GM12878 (cell line): ENCODE measurements at regions not wholly inside any gene's neighbourhood (a gene's known extent, or its start where the extent isn't known, plus 50 kb on each side); places are given as distances from the start of the nearest gene placed in this dataset.
A peak's percentile ranks its signal among the peaks of the same experiment; 100 is the strongest.

Experiments
- ATAC-seq: fragments of 200-7000 bp; cut with Tn5 transposase; 3 replicates; pipeline ENCODE4 v1.9.1; 2020; ENCODE audit warnings: mild to moderate bottlenecking, moderate library complexity
- BruUV-seq: library from RNA; stranded (reverse); fragments of 400-500 nt; replicated peaks from 2 replicates; lab custom pipeline; 2021; lab: Mats Ljungman, UMichigan
- CTCF ChIA-PET: fragments of 300-600 bp; sonication (Branson Sonifier 250); formaldehyde crosslinking; extraction: SDS; loops from one replicate; lab custom pipeline; 2021; ENCODE audit warnings: inconsistent platforms; lab: Yijun Ruan, JAX
- POLR2A ChIA-PET: fragments of 350-600 bp; formaldehyde crosslinking; extraction: SDS; loops from one replicate; lab custom pipeline; 2021; ENCODE audit warnings: inconsistent platforms; lab: Charles Lee
- RAD21 ChIA-PET: fragments of 300-600 bp; sonication (Branson Sonifier 250); formaldehyde crosslinking; loops from one replicate; lab custom pipeline; 2023; ENCODE audit warnings: antibody characterized with exemption; ENCODE audit not compliant: unreplicated experiment; lab: Charles Lee
- SMC1A ChIA-PET: fragments of 300-600 bp; sonication (Branson Sonifier 250); formaldehyde crosslinking; loops from one replicate; lab custom pipeline; 2023; ENCODE audit not compliant: unreplicated experiment, uncharacterized antibody; lab: Charles Lee
- DNase-seq: peaks from one replicate; pipeline ENCODE4 v3.0.0-alpha.2; 2011; ENCODE audit warnings: low read depth, low spot score
- FAIRE-seq: peaks from 3 replicates; lab custom pipeline; 2011; peaks lifted over from hg19 to GRCh38; lab: Jason Lieb, UNC
- H2AFZ ChIP-seq: 2 replicates; pipeline ENCODE4 v1.6.0; 2011; ENCODE audit warnings: low read depth, low read length, control low read depth; ENCODE audit not compliant: control insufficient read depth
- H3K27ac ChIP-seq: 2 replicates; pipeline ENCODE4 v1.5.1; 2011; ENCODE audit warnings: control low read depth; ENCODE audit not compliant: control insufficient read depth, insufficient read depth
- H3K27me3 ChIP-seq, 2 experiments: replicated peaks in 1 of 2; 2 replicates each; pipeline versions ENCODE4 v1.6.0 to v1.6.1; 2011; ENCODE audit warnings: low read length in 1 of 2; ENCODE audit not compliant: control insufficient read depth in 2 of 2, insufficient read depth in 2 of 2
- H3K36me3 ChIP-seq, 2 experiments: 2 replicates each; pipeline ENCODE4 v1.5.1; 2011; ENCODE audit warnings: low read length in 1 of 2; ENCODE audit not compliant: control insufficient read depth in 2 of 2, insufficient read depth in 2 of 2
- H3K4me1 ChIP-seq: 2 replicates; pipeline ENCODE4 v1.6.1; 2011; ENCODE audit warnings: mild to moderate bottlenecking, low read length, moderate library complexity, mixed read lengths; ENCODE audit not compliant: control insufficient read depth, insufficient read depth
- H3K4me2 ChIP-seq: 2 replicates; pipeline ENCODE4 v1.6.0; 2011; ENCODE audit warnings: control low read depth; ENCODE audit not compliant: control insufficient read depth, insufficient read depth
- H3K4me3 ChIP-seq: fragments of 200-600 bp; sonication (generic); 2 replicates; pipeline ENCODE4 v1.5.1; 2016
- H3K79me2 ChIP-seq: 2 replicates; pipeline ENCODE4 v1.6.0; 2011; ENCODE audit warnings: low read length; ENCODE audit not compliant: control insufficient read depth, insufficient read depth
- H3K9ac ChIP-seq: 2 replicates; pipeline ENCODE4 v1.8.0; 2011; ENCODE audit warnings: low read length, control low read depth, mixed read lengths; ENCODE audit not compliant: control insufficient read depth, insufficient read depth
- H3K9me3 ChIP-seq: replicated peaks from 3 replicates; pipeline ENCODE4 v1.5.1; 2011; ENCODE audit warnings: mild to moderate bottlenecking, low read length; ENCODE audit not compliant: control insufficient read depth, insufficient read depth
- H4K20me1 ChIP-seq: 2 replicates; pipeline ENCODE4 v1.6.0; 2011; ENCODE audit not compliant: control insufficient read depth, insufficient read depth
- BCLAF1 ChIP-seq: fragments of 450-650 bp; IDR thresholded peaks from 2 replicates; pipeline ENCODE4 v1.6.1; 2017; ENCODE audit warnings: antibody characterized with exemption, mild to moderate bottlenecking, moderate library complexity
- CTCF ChIP-seq, 3 experiments: IDR thresholded peaks in 2 of 3; conservative IDR thresholded peaks in 1 of 3; 2 replicates each; pipeline ENCODE4 v1.5.1; 2011; ENCODE audit warnings: low read depth in 3 of 3, low read length in 3 of 3, mild to moderate bottlenecking in 3 of 3, control low read depth in 2 of 3, moderate library complexity in 2 of 3, inconsistent platforms in 1 of 3, mixed read lengths in 1 of 3; ENCODE audit not compliant: control insufficient read depth in 2 of 3, insufficient read depth in 1 of 3; ENCODE audit errors: extremely low read depth in 1 of 3
- ELK1 ChIP-seq: IDR thresholded peaks from 2 replicates; pipeline ENCODE4 v1.6.1; 2012; ENCODE audit warnings: low read depth, low read length, improper control_type of control experiment
- ETV6 ChIP-seq, 2 experiments: fragments of 450-650 bp in 1 of 2; IDR thresholded peaks in 1 of 2; conservative IDR thresholded peaks in 1 of 2; 2 replicates each; pipeline ENCODE4 v1.6.1; 2014; ENCODE audit warnings: antibody characterized with exemption in 1 of 2, borderline replicate concordance in 1 of 2, low read depth in 1 of 2, mild to moderate bottlenecking in 1 of 2, moderate library complexity in 1 of 2
- FOXK2 ChIP-seq: fragments of 450-650 bp; IDR thresholded peaks from 2 replicates; pipeline ENCODE4 v1.6.1; 2017; ENCODE audit warnings: mild to moderate bottlenecking, moderate library complexity
- HDAC2 ChIP-seq: fragments of 200-600 bp; sonication (generic); IDR thresholded peaks from 2 replicates; pipeline ENCODE4 v1.6.1; 2017
- NFYA ChIP-seq: IDR thresholded peaks from 2 replicates; pipeline ENCODE4 v1.6.1; 2011; ENCODE audit warnings: low read depth, mild to moderate bottlenecking, low read length, improper control_type of control experiment, borderline replicate concordance
- NR2F1 ChIP-seq: fragments of 450-650 bp; conservative IDR thresholded peaks from 2 replicates; pipeline ENCODE4 v1.6.1; 2017; ENCODE audit warnings: mild to moderate bottlenecking
- TCF12 ChIP-seq: IDR thresholded peaks from 2 replicates; pipeline ENCODE4 v1.6.1; 2011; ENCODE audit warnings: low read depth, mild to moderate bottlenecking, low read length
- ZBED1 ChIP-seq: IDR thresholded peaks from 2 replicates; pipeline ENCODE4 v1.6.1; 2016; ENCODE audit warnings: borderline replicate concordance
- WGBS: methylation state at CpG from one replicate; pipeline ENCODE4 v1.1.6; 2016; ENCODE audit warnings: low lambda C conversion rate; ENCODE audit not compliant: insufficient replicate concordance, insufficient coverage; ENCODE audit errors: missing lambda C conversion rate; 5-methylcytosine and 5-hydroxymethylcytosine counted together
- in situ Hi-C: fragments of 300-500 bp; cut with MboI; formaldehyde crosslinking; loops from 9 replicates; pipeline ENCODE4 v1.14.3; 2018; ENCODE audit warnings: mixed read lengths
- intact Hi-C: fragments of 100-400 bp; cut with micrococcal nuclease; formaldehyde crosslinking; loops from one replicate; pipeline ENCODE4 v1.14.2; 2022; ENCODE audit not compliant: unreplicated experiment

GRCh38 chr13:31947105-31947504 is 84.5 kb upstream of the FRY start (continued):
- TF ChIP-seq BCLAF1 = no peak
- TF ChIP-seq, all 136 proteins: peak for 3

- POLR2A ChIA-PET = no interaction called here
- RAD21 ChIA-PET = interaction anchor here (4.8 kb wide), 1 partner anchor 37 kb away, joined by 26 read pairs; no protein-coding TSS in a partner anchor
- Histone ChIP-seq H3K4me2 (0 out of 2 replicates have a peak overlapping the region, but pooled peaks have one; percentile 14), H3K27ac (no peak overlapping the region), H3K4me1 (peaks cover 22% of the 10 kb centered on the region), H3K9ac (no peak overlapping the region), H2AFZ (no peak overlapping the region), H4K20me1 (no peaks in the 10 kb centered on the region), H3K36me3 (no peaks in the 10 kb centered on the region), H3K27me3 (no peaks in the 10 kb centered on the region), H3K4me3 (no peak overlapping the region), H3K79me2 (no peaks in the 10 kb centered on the region), H3K9me3 (no peaks in the 10 kb centered on the region; the same call in 2 of the 3 replicates)
- intact Hi-C loops = no loop called here
- ATAC-seq = no peak
- in situ Hi-C loops = no loop called here
- no TSS peak for BruUV-seq
- CTCF ChIA-PET = interaction anchor here (1.0 to 3.0 kb wide), 8 partner anchors 19 to 368 kb away, joined by 3 to 18 read pairs (median 4); partner anchors contain the start of genes BRCA2 and ZAR1L
- SMC1A ChIA-PET = interaction anchor here (0.7 to 2.0 kb wide), 8 partner anchors 12 to 695 kb away, joined by 3 to 9 read pairs (median 5); no protein-coding TSS in a partner anchor
- WGBS = 62% methylated on average over 2 of the region's 2 CpGs
- TF ChIP-seq HDAC2 (no peak), ELK1 (no peak), NFYA (no peak), FOXK2 (no peak), TCF12 (no peak), CTCF (IDR thresholded peaks at IDR 0.05 in 2 of 3, conservative IDR thresholded peaks at IDR 0.05 in 1 of 3; ENCODE audit: control insufficient read depth in 2 of 3, extremely low read depth in 1 of 3, insufficient read depth in 1 of 3, low read depth in 3 of 3, low read length in 3 of 3) (no peak), ETV6 (conservative IDR thresholded peaks at IDR 0.05 in 1 of 2, IDR thresholded peaks at IDR 0.05 in 1 of 2; ENCODE audit: borderline replicate concordance in 1 of 2, low read depth in 1 of 2) (no peak), ZBED1 (no peak), NR2F1 (no peak)
- no peak for DNase-seq
- no peak for FAIRE-seq
Measured at GRCh38 chr13:31947506-31947905, 84.1 kb upstream of the FRY start.
